ENCODE measurements at regions not wholly inside any gene's neighbourhood (a gene's known extent, or its start where the extent isn't known, plus 50 kb on each side); places are given as distances from the start of the nearest gene placed in this dataset.
A peak's percentile ranks its signal among the peaks of the same experiment; 100 is the strongest.
"Not testable (repeated sequence)": the region's sequence is repeated elsewhere in the genome, so short reads cannot be mapped to it uniquely, and the experiment has no call there.

- peak; percentile 92 for DNase-seq
These were observed 115.7 kb upstream of the CACNA2D1 start for GRCh38 chr7:82559193-82559805.

DNA sequence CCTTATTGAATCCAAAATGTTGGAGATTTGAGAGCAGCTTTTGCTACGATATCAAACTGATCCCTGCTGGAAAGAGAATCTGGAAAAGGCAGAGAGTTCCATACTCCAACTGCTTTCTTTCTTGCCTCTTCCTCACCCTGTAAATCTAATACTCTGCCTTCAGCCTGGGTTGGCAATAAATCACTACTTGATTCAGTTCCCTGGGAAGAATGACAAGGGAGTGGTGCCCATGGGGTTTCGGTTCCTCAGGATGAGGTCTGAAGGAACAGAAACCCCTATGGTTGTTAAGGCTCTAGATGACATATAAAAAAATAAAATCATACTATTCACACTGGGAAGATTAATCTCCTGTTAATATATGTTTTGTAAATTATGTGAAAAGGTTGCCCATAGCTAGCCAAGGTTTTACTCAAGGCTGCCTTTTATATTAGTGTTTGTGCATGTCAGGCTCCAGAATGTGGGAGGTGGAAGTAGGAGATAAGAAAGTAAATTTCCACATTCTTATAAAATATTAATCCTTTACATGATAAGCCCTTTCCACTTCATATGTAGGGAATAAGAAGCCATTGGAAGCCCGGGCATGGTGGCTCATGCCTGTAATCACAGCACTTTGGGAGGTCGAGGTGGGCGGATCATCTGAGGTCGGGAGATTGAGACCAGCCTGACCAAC lies 106.2 kb upstream of the CACNA2D1 start:
- DNase-seq = no peak

- DNase-seq = no peak
These were observed 104.6 kb upstream of the CACNA2D1 start for GRCh38 chr7:82548141-82548688.

DNA sequence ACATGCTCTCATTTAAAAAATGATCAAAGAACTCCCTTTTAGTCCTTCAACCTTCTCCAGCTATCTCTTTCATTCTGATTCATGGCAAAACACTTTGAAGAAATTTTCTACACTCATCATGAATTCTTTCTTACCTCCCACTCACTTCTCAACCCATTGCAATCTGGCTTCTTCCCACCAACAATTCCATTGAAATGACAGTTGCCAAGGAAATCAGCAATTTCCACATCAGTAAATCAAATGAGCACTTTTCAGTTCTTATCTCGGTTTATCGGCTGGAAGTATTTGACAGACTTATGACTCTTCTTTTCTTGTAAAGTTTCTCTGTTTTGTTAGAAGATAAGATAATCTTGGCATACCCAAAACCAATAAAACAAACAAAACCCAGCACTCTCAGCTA lies 99.1 kb upstream of the CACNA2D1 start:
- DNase-seq = no peak

GRCh38 chr7:82539969-82540368 lies 96.4 kb upstream of the CACNA2D1 start:
- DNase-seq = no peak

DNA sequence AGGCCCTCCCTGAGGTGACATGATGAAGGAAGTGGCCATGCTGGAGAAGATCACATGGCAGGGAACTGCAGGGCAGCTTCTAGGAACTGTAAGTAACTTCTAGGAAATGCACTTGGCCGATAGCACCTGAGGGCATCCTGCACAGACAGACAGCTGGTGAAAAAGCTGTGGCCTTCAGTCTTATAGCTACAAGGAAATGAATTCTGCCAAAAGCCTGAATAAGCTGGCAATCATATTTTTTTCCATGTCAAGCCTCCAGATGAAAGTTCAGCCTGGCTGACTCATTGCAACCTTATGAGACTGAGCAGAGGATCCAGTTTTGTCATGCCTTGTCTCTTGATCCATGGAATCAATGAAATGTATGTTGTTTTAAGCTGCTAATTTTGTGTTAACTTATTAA lies 91.1 kb upstream of the CACNA2D1 start:
- no peak for DNase-seq

DNA sequence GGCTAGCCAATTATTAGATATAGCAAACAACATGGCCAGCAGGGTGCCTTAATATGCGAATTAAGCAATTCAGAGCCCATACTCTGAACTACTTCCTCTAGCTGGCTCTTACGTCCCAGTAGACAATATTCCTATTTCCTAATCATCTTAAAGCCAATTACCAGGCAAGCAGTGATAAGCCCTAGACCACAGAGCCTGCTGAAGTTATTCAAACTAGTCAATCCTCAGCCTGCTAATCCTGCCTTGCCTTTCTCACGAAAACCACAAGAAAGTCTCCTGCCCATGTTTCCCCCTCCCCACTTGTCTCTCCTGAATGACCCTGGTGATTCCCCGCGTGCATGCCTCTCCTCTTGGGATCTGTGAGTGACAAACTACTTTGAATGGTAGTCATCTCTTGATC lies 86.8 kb upstream of the CACNA2D1 start:
- no peak for DNase-seq

DNA sequence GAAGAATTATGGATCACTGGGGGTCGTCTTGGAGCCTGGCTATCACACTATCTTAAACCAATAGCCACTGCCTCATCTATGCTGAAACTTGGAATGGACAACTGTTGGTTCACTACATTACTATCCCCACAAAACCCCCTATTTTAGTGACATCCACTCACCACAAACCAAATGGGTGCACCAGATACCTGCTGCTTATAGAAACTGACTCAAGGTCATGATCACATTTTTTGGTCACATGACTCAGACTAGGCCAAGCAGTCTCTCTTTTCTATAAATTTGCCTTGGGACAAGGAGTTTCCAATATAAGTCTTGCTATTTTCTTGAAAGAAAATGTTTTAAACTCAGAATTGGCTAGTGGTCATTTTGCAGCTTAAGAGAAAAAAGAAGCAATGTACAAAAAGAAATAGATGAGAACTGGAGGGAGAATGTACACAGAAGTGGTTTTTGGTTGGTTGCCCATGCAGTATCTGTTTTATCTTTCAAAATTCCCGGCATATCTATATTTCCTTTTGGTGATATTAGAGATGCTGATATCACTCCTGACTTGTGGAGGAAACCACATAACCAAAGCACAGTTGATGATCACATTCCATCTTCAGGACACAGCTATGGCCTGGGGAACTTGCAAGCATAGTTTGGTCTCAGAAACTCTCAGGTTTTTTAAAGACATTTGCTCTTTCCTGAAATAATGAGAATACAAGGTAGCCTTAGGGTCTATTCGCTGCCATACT lies 85.2 kb upstream of the CACNA2D1 start:
- no peak for DNase-seq

- DNase-seq = no peak
These were observed 84.3 kb upstream of the CACNA2D1 start for GRCh38 chr7:82527851-82528250.

DNA sequence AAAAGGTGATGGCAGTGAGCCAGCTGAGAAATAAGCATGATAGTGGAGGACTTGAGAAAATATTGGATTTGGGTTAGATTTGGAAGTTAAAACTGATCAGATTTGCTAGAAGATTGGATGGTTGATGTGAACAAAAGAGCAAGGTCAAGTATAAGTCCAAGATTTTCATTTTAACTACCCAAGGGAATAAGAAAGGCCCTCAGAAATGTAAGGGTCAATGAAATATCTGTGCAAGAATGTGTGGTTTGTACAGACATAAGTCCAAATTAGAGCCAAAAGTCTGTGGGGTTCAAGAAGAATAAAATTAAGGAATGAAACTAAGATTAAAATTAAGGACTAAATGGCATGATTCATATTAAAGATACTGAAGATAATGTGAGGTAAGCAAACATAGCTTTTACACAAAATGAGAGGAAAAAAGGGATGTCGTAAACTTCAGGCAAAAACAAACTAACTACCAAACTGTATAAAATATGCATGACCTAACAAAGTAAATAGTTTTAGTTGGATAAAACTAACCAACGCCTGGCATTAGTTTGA lies 78.4 kb upstream of the CACNA2D1 start:
- DNase-seq = no peak

DNA sequence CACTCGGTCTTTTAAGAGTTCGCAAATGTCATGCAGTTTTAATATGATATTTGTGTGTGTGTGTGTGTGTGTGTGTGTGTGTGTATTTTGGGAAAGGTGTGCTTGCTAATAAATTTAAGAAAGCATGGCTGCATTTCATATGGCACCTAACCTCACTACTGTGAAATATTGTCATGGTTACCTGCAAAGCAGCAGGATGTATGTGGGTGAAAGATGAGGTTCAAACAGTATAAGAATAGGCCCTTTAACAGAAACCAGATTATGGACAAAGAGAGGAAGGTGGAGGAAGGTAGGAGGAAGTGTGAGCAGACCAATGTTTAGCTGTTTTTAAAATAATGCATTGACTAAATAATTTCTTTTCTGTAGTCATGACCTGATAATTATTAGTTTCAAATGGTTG lies 73.5 kb upstream of the CACNA2D1 start:
- DNase-seq = no peak

- no peak for DNase-seq
These were observed 68.0 kb upstream of the CACNA2D1 start for GRCh38 chr7:82511542-82511941.

DNA sequence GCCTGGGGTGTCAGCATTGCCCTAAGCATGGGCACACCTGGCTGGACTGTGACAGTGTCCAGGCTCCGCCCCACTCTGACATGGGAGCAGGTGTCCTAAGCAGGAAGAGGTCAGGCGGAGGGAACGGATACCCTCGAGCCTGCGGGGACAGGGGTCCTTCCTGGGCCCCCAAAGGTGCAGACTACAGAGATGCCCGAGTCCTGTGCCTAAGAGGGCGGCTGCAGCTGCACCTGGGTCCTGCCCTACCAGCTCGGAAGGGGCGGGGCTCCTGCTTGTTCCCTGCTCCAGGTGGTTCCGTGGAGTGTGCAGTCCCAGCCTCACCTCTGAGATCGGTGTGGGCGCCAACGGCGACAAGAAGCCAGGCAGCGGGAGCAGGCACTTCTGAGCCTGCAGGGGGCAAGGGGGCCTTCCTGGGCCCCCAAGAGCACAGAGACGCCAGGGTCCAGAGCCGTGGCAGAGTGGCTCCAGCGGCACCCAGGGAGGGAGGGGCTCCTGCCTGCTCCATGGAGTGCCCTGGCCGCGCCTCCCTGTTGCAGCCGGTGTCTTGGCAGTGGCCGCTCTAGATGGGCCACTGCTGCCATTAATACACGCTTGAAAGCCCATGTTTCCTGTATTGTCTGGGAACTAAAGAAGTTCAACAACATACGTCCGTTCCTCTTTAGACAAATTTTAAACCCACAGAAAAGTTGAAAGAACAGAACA lies 64.5 kb upstream of the CACNA2D1 start:
- DNase-seq = no peak

- DNase-seq = peak; percentile 7
These were observed 63.9 kb upstream of the CACNA2D1 start for GRCh38 chr7:82507365-82507975.

GRCh38 chr7:82506702-82507101 lies 63.1 kb upstream of the CACNA2D1 start:
- no peak for DNase-seq

DNA sequence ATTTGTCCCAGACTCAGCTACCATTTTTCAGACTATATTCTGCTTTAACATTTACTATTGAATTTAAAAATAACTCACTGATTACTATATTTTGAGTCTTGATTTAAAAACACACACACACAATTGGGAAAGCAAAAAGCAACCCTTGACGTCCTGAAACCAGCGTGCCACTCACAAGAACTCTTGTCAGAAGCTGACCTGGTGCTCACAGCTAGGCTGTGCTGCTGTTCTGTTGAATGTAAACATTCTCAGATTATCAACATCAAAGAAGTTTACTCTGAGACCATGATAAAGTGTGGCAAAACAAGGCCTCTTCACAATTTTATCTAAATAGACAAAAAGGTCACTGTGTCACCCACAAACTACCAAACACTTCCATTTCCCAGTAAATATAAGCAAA lies 62.6 kb upstream of the CACNA2D1 start:
- no peak for DNase-seq

- no peak for DNase-seq
These were observed 57.8 kb upstream of the CACNA2D1 start for GRCh38 chr7:82501346-82501745.

DNA sequence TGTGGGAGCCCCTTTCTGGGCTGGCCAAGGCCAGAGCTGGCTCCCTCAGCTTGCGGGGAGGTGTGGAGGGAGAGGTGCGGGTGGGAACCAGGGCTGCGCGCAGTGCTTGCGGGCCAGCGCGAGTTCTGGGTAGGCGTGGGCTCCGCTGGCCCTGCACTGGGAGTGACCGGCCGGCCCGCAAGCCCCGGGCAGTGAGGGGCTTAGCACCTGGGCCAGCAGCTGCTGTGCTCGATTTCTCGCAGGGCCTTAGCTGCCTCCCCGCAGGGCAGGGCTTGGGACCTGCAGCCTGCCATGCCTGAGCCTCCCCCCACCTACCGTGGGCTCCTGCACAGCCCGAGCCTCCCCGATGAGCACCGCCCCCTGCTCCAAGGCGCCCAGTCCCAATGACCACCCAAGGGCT lies 56.0 kb upstream of the CACNA2D1 start:
- DNase-seq = not testable (repeated sequence)

- no peak for DNase-seq
These were observed 50.8 kb upstream of the CACNA2D1 start for GRCh38 chr7:82494420-82494819.

All from RPMI8226 (cell line).